Progenitor cell of endocrine pancreas (in vitro differentiated cells): ENCODE measurements at regions not wholly inside any gene's neighbourhood (a gene's known extent, or its start where the extent isn't known, plus 50 kb on each side); places are given as distances from the start of the nearest gene placed in this dataset.

Experiments
- DNase-seq: peaks from one replicate; pipeline ENCODE4 v3.0.0; 2021; ENCODE audit warnings: low spot score; ENCODE audit not compliant: unreplicated experiment
- H3K27ac Mint-ChIP-seq: 2 replicates; pipeline ENCODE4 v1.8.0; 2021; ENCODE audit warnings: mild to moderate bottlenecking, moderate library complexity, mixed read lengths
- H3K27me3 Mint-ChIP-seq: 2 replicates; pipeline ENCODE4 v1.8.0; 2021; ENCODE audit warnings: mixed read lengths
- H3K36me3 Mint-ChIP-seq: 2 replicates; pipeline ENCODE4 v1.8.0; 2022; ENCODE audit warnings: mixed read lengths; ENCODE audit not compliant: insufficient read depth
- H3K4me1 Mint-ChIP-seq: 2 replicates; pipeline ENCODE4 v1.8.0; 2021; ENCODE audit warnings: low read depth, mixed read lengths
- H3K4me3 Mint-ChIP-seq: 2 replicates; pipeline ENCODE4 v1.8.0; 2021; ENCODE audit warnings: low read depth, mild to moderate bottlenecking, moderate library complexity, mixed read lengths
- H3K9me3 Mint-ChIP-seq: 2 replicates; pipeline ENCODE4 v1.8.0; 2021; ENCODE audit warnings: low read depth, mixed read lengths
- TF ChIP-seq, protein P1 (sequence below): fragments of 200-600 bp; sonication (generic); IDR thresholded peaks from one replicate; pipeline ENCODE4 v1.5.0; 2021; ENCODE audit warnings: antibody characterized with exemption, mild to moderate bottlenecking; ENCODE audit not compliant: unreplicated experiment

- Mint-ChIP-seq H3K27ac (no peak overlapping the region), H3K4me3 (no peak overlapping the region), H3K27me3 (peaks cover 18% of the 10 kb centered on the region), H3K36me3 (no peaks in the 10 kb centered on the region), H3K4me1 (peaks cover 12% of the 10 kb centered on the region), H3K9me3 (no peaks in the 10 kb centered on the region)
- no peak for DNase-seq
- TF ChIP-seq, protein P1, sequence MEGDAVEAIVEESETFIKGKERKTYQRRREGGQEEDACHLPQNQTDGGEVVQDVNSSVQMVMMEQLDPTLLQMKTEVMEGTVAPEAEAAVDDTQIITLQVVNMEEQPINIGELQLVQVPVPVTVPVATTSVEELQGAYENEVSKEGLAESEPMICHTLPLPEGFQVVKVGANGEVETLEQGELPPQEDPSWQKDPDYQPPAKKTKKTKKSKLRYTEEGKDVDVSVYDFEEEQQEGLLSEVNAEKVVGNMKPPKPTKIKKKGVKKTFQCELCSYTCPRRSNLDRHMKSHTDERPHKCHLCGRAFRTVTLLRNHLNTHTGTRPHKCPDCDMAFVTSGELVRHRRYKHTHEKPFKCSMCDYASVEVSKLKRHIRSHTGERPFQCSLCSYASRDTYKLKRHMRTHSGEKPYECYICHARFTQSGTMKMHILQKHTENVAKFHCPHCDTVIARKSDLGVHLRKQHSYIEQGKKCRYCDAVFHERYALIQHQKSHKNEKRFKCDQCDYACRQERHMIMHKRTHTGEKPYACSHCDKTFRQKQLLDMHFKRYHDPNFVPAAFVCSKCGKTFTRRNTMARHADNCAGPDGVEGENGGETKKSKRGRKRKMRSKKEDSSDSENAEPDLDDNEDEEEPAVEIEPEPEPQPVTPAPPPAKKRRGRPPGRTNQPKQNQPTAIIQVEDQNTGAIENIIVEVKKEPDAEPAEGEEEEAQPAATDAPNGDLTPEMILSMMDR, result no peak
Measured at GRCh38 chr2:15808944-15809343, 131.4 kb upstream of the MYCN start.

GRCh38 chr2:15809404-15809803 is 130.9 kb upstream of the MYCN start:
- H3K36me3 Mint-ChIP-seq, result no peaks in the 10 kb centered on the region
- no peaks in the 10 kb centered on the region for H3K9me3 Mint-ChIP-seq
- no peak overlapping the region for H3K4me3 Mint-ChIP-seq
- H3K4me1 Mint-ChIP-seq, result peaks cover 12% of the 10 kb centered on the region
- no peak overlapping the region for H3K27ac Mint-ChIP-seq
- TF ChIP-seq, protein P1, result no peak
- DNase-seq, result no peak
- H3K27me3 Mint-ChIP-seq, result peaks cover 19% of the 10 kb centered on the region

GRCh38 chr2:15810477-15811150 is 129.7 kb upstream of the MYCN start:
- Mint-ChIP-seq H3K4me3 (no peak overlapping the region), H3K27me3 (peaks cover 16% of the 10 kb centered on the region), H3K9me3 (no peaks in the 10 kb centered on the region), H3K4me1 (peaks cover 15% of the 10 kb centered on the region), H3K27ac (no peak overlapping the region), H3K36me3 (no peaks in the 10 kb centered on the region)
- no peak for DNase-seq
- TF ChIP-seq, protein P1, result no peak

GRCh38 chr2:15811367-15811766 is 129.0 kb upstream of the MYCN start:
- TF ChIP-seq, protein P1, result no peak
- DNase-seq, result no peak
- peaks cover 16% of the 10 kb centered on the region for H3K4me1 Mint-ChIP-seq
- H3K4me3 Mint-ChIP-seq, result no peak overlapping the region
- H3K27me3 Mint-ChIP-seq, result peaks cover 21% of the 10 kb centered on the region
- H3K27ac Mint-ChIP-seq, result no peak overlapping the region
- no peaks in the 10 kb centered on the region for H3K36me3 Mint-ChIP-seq
- no peaks in the 10 kb centered on the region for H3K9me3 Mint-ChIP-seq

DNA sequence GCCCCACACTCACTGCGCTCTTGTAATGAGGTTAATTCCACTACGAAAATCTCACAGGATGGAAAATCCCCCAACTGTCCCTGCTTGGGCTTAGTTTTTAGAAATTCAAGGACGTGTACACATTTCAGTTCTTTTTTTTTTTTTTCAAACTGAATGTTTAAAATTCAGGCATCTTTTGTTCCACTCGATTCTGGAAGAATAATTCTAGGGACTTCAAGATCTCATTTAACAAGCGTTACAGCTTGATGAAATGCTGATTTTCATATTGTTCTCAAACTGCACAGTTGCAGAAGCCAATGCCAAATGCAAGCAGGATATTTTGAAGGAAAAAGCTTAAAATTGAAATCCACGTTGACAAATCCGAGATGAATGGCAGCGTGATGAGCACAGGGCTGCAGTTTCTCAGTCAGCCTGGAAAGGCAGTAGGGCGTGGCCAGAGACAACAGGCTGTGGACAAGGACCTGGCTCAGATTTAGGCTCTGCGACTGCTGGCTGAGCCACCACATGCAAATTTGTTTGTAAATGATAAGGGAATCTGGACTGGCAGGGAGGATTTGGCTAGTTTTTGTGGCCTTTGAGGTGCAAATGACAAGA is 128.1 kb upstream of the MYCN start:
- TF ChIP-seq, protein P1, result no peak
- H3K9me3 Mint-ChIP-seq, result no peaks in the 10 kb centered on the region
- H3K4me3 Mint-ChIP-seq, result no peak overlapping the region
- no peak for DNase-seq
- peaks cover 22% of the 10 kb centered on the region for H3K27me3 Mint-ChIP-seq
- H3K27ac Mint-ChIP-seq, result no peak overlapping the region
- H3K4me1 Mint-ChIP-seq, result peaks cover 16% of the 10 kb centered on the region
- no peaks in the 10 kb centered on the region for H3K36me3 Mint-ChIP-seq
